ENCODE measurements at regions not wholly inside any gene's neighbourhood (a gene's known extent, or its start where the extent isn't known, plus 50 kb on each side); places are given as distances from the start of the nearest gene placed in this dataset.

DNA sequence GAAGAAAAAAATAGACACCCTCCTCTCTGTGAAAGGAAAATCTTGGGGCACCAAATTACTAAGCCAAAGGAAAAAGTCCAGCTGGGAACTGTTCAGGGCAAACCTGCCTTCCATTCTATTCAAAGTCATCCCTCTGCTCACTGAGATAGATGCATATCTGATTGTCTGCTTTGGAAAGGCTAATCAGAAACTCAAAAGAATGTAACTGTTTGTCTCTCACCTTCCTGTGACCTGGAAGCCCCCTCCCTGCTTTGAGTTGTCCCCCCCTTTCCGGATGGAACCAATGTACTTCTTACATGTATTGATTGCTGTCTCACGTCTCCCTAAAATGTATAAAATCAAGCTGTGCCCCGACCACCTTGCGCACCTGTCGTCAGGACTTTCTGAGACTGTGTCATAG lies 216.0 kb upstream of the SOX1 start:
- DNase-seq (ENCODE audit: low spot score): no peak
- ChIA-PET CTCF (no interaction called here), POLR2A (ENCODE audit: low non-redundant PET) (no interaction called here)
- H3K4me3 ChIP-seq (ENCODE audit: low read depth, low read length, poor library complexity, severe bottlenecking): no peak overlapping the region
- TF ChIP-seq, protein P1, sequence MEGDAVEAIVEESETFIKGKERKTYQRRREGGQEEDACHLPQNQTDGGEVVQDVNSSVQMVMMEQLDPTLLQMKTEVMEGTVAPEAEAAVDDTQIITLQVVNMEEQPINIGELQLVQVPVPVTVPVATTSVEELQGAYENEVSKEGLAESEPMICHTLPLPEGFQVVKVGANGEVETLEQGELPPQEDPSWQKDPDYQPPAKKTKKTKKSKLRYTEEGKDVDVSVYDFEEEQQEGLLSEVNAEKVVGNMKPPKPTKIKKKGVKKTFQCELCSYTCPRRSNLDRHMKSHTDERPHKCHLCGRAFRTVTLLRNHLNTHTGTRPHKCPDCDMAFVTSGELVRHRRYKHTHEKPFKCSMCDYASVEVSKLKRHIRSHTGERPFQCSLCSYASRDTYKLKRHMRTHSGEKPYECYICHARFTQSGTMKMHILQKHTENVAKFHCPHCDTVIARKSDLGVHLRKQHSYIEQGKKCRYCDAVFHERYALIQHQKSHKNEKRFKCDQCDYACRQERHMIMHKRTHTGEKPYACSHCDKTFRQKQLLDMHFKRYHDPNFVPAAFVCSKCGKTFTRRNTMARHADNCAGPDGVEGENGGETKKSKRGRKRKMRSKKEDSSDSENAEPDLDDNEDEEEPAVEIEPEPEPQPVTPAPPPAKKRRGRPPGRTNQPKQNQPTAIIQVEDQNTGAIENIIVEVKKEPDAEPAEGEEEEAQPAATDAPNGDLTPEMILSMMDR (conservative IDR thresholded peaks at IDR 0.05; ENCODE audit: low read depth, low read length): no peak
- no peak for TF ChIP-seq EZH2 (IDR thresholded peaks at IDR 0.05; ENCODE audit: borderline replicate concordance, low read depth, low read length, poor library complexity, severe bottlenecking)
- H3K9me3 ChIP-seq (ENCODE audit: low read depth, low read length, poor library complexity, severe bottlenecking): no peaks in the 10 kb centered on the region
- intact Hi-C loops (cut with micrococcal nuclease; ENCODE audit: unreplicated experiment): no loop called here
- BruUV-seq (replicated peaks): no TSS peak
- no peaks in the 10 kb centered on the region for H3K36me3 ChIP-seq (ENCODE audit: insufficient read depth, low read length, poor library complexity, severe bottlenecking)
- no peak overlapping the region for H3K27ac ChIP-seq (ENCODE audit: low read depth, low read length, poor library complexity, severe bottlenecking)
- H3K27me3 ChIP-seq (replicated peaks; ENCODE audit: insufficient read depth, low read depth, low read length, poor library complexity): peaks cover 34% of the 10 kb centered on the region
- no peaks in the 10 kb centered on the region for H3K4me1 ChIP-seq (ENCODE audit: insufficient read depth, low read length, poor library complexity, severe bottlenecking)

DNA sequence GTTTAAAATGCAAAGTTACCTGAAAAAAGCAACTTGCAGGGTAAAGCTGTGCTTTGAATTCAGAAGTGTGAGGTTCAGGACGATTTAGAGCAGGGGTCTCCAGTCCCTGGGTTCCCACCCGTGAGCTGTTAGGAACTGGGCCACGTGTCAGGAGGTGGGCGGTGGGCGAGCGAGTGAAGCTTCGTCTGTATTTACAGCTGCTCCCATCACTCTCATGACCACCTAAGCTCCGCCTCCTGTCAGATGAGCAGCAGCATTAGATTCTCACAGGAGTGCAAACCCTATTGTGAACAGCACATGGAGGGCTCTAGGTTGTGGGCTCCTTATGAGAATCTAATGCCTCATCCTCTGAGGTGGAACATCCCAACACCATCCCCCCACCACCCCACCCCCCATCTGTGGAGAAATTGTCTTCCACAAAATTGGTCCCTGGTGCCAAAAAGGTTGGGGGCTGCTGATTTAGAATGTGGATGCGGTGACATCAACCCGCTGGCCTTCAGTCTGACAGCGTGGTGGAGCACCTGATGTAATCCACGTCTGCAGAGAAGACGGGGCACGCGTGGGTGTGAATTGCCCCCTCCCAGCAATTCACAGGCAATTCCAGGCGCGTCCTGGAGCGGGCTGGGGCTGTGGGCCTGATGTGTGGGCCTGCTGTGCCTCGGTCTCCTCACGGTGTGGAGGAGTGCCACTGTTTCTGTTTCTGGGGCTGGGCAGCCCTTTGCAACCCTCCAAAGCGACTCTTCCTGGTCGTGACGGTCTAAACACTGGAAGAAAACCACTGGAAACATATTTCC lies 214.0 kb upstream of the SOX1 start:
- ChIA-PET CTCF (no interaction called here), POLR2A (ENCODE audit: low non-redundant PET) (no interaction called here)
- H3K27me3 ChIP-seq (replicated peaks; ENCODE audit: insufficient read depth, low read depth, low read length, poor library complexity): peaks cover 15% of the 10 kb centered on the region
- no peak overlapping the region for H3K27ac ChIP-seq (ENCODE audit: low read depth, low read length, poor library complexity, severe bottlenecking)
- H3K4me1 ChIP-seq (ENCODE audit: insufficient read depth, low read length, poor library complexity, severe bottlenecking): no peaks in the 10 kb centered on the region
- no peaks in the 10 kb centered on the region for H3K9me3 ChIP-seq (ENCODE audit: low read depth, low read length, poor library complexity, severe bottlenecking)
- TF ChIP-seq EZH2 (IDR thresholded peaks at IDR 0.05; ENCODE audit: borderline replicate concordance, low read depth, low read length, poor library complexity, severe bottlenecking): no peak
- TF ChIP-seq, protein P1 (conservative IDR thresholded peaks at IDR 0.05; ENCODE audit: low read depth, low read length): no peak
- intact Hi-C loops (cut with micrococcal nuclease; ENCODE audit: unreplicated experiment): no loop called here
- no peak overlapping the region for H3K4me3 ChIP-seq (ENCODE audit: low read depth, low read length, poor library complexity, severe bottlenecking)
- BruUV-seq (replicated peaks): no TSS peak
- no peaks in the 10 kb centered on the region for H3K36me3 ChIP-seq (ENCODE audit: insufficient read depth, low read length, poor library complexity, severe bottlenecking)
- DNase-seq (ENCODE audit: low spot score): no peak

DNA sequence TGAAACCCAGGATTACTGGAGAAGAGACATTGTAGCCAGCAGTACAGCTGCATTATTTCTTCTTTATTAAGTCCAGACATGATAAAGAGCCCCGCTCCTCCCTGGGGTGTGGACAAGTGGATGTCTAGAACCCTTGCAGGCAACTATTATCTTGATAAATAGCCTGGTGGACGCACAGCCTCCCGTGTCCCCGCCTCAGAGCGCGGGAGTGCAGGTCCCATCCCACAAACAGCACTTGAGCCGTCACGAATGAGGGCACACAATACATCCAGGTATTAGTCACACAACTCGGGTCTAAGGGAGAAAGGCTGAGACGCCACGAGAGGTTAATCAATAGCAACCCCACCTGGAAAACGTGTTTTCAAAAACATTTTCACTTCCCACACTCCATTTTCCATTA lies 213.2 kb upstream of the SOX1 start:
- ChIA-PET CTCF (no interaction called here), POLR2A (ENCODE audit: low non-redundant PET) (no interaction called here)
- no peaks in the 10 kb centered on the region for H3K9me3 ChIP-seq (ENCODE audit: low read depth, low read length, poor library complexity, severe bottlenecking)
- TF ChIP-seq, protein P1 (conservative IDR thresholded peaks at IDR 0.05; ENCODE audit: low read depth, low read length): no peak
- TF ChIP-seq EZH2 (IDR thresholded peaks at IDR 0.05; ENCODE audit: borderline replicate concordance, low read depth, low read length, poor library complexity, severe bottlenecking): no peak
- H3K36me3 ChIP-seq (ENCODE audit: insufficient read depth, low read length, poor library complexity, severe bottlenecking): no peaks in the 10 kb centered on the region
- H3K4me3 ChIP-seq (ENCODE audit: low read depth, low read length, poor library complexity, severe bottlenecking): no peak overlapping the region
- DNase-seq (ENCODE audit: low spot score): no peak
- H3K27me3 ChIP-seq (replicated peaks; ENCODE audit: insufficient read depth, low read depth, low read length, poor library complexity): peaks cover 7% of the 10 kb centered on the region
- BruUV-seq (replicated peaks): no TSS peak
- intact Hi-C loops (cut with micrococcal nuclease; ENCODE audit: unreplicated experiment): no loop called here
- no peak overlapping the region for H3K27ac ChIP-seq (ENCODE audit: low read depth, low read length, poor library complexity, severe bottlenecking)
- no peaks in the 10 kb centered on the region for H3K4me1 ChIP-seq (ENCODE audit: insufficient read depth, low read length, poor library complexity, severe bottlenecking)

All from A673 (cell line).